Spleen (tissue), 7 donors: ENCODE measurements at regions not wholly inside any gene's neighbourhood (a gene's known extent, or its start where the extent isn't known, plus 50 kb on each side); places are given as distances from the start of the nearest gene placed in this dataset.

Experiments
- POLR2A ChIP-seq, 3 donors: fragments of 450-650 bp; IDR thresholded peaks; one replicate each; pipeline ENCODE4 v1.5.1; 2017; ENCODE audit warnings: antibody characterized with exemption in 3 of 3, mild to moderate bottlenecking in 1 of 3
- POLR2AphosphoS5 ChIP-seq, 3 donors: sonication (generic); formaldehyde crosslinking; IDR thresholded peaks; one replicate each; pipeline ENCODE4 v1.5.1; 2017; ENCODE audit warnings: antibody characterized with exemption in 3 of 3
- TF ChIP-seq, protein P1 (sequence below), 11 experiments: fragments of 200-600 bp in 7 of 11; fragments of 450-650 bp in 4 of 11; sonication (generic) in 4 of 11; IDR thresholded peaks in 8 of 11; conservative IDR thresholded peaks in 3 of 11; 1 replicate in 7 of 11; 2 replicates in 4 of 11; pipeline versions ENCODE4 v1.4.0 to v1.8.0; 2016 to 2021; ENCODE audit warnings: antibody characterized with exemption in 11 of 11, inconsistent platforms in 4 of 11, mild to moderate bottlenecking in 1 of 11
- donor health status: DM: no; HTN: no; CAD: no; lungs with moderate emphysema.
- donor health status: DM: no; HTN: no; CAD: no.
- donor health status: DM: no; HTN: no; CAD: no.

DNA sequence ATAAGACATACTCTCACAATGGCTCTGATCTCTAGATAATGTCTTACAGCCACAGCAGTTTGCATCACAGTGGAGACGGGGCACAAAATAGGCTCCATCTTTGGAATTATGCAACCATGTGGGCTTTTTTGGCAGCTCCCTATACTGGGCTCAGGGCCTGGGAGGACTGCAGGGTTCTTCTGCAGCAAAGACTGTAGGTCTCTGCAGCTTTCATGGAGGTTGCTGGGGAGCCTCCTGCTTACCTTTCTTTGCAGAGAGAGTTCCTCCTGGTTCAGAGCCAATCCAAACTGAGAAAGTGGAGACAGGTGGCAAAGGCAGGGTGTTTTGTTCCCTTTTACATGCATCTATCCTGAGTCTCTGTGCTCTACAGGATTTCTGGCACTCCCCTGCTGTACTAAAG lies 558.0 kb downstream of the TLR4 start:
- TF ChIP-seq, protein P1, sequence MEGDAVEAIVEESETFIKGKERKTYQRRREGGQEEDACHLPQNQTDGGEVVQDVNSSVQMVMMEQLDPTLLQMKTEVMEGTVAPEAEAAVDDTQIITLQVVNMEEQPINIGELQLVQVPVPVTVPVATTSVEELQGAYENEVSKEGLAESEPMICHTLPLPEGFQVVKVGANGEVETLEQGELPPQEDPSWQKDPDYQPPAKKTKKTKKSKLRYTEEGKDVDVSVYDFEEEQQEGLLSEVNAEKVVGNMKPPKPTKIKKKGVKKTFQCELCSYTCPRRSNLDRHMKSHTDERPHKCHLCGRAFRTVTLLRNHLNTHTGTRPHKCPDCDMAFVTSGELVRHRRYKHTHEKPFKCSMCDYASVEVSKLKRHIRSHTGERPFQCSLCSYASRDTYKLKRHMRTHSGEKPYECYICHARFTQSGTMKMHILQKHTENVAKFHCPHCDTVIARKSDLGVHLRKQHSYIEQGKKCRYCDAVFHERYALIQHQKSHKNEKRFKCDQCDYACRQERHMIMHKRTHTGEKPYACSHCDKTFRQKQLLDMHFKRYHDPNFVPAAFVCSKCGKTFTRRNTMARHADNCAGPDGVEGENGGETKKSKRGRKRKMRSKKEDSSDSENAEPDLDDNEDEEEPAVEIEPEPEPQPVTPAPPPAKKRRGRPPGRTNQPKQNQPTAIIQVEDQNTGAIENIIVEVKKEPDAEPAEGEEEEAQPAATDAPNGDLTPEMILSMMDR (IDR thresholded peaks at IDR 0.05 in 8 of 11, conservative IDR thresholded peaks at IDR 0.05 in 3 of 11): no peak
- no peak for TF ChIP-seq POLR2AphosphoS5 (IDR thresholded peaks at IDR 0.05)
- no peak for TF ChIP-seq POLR2A (IDR thresholded peaks at IDR 0.05)
